Endodermal cell (in vitro differentiated cells): ENCODE measurements at regions not wholly inside any gene's neighbourhood (a gene's known extent, or its start where the extent isn't known, plus 50 kb on each side); places are given as distances from the start of the nearest gene placed in this dataset.

Source experiments
- DNase-seq: peaks from one replicate; pipeline ENCODE4 v3.0.0-alpha.2; 2017
- H3K27ac ChIP-seq: 2 replicates; pipeline ENCODE4 v1.5.1; 2013; ENCODE audit warnings: mild to moderate bottlenecking, low read depth, low read length, moderate library complexity
- H3K27me3 ChIP-seq: 2 replicates; pipeline ENCODE4 v1.6.1; 2013; ENCODE audit warnings: mild to moderate bottlenecking, low read length, moderate library complexity; ENCODE audit not compliant: insufficient read depth, control insufficient read depth, poor library complexity, severe bottlenecking
- H3K36me3 ChIP-seq: 2 replicates; pipeline ENCODE4 v1.7.0; 2013; ENCODE audit warnings: mild to moderate bottlenecking, low read length, moderate library complexity; ENCODE audit not compliant: control insufficient read depth, insufficient read depth
- H3K4me1 ChIP-seq: one replicate; pipeline ENCODE4 v1.7.0; 2013; ENCODE audit warnings: low read length; ENCODE audit not compliant: control insufficient read depth, insufficient read depth
- H3K4me3 ChIP-seq: 2 replicates; pipeline ENCODE4 v1.5.1; 2013; ENCODE audit warnings: mild to moderate bottlenecking, low read length, moderate library complexity
- H3K9ac ChIP-seq: 2 replicates; pipeline ENCODE4 v1.6.1; 2013; ENCODE audit warnings: mild to moderate bottlenecking, low read length, moderate library complexity; ENCODE audit not compliant: poor library complexity, severe bottlenecking; ENCODE audit errors: extremely low read depth
- H3K9me3 ChIP-seq: 2 replicates; pipeline ENCODE4 v1.6.1; 2013; ENCODE audit warnings: mild to moderate bottlenecking, low read length, moderate library complexity; ENCODE audit not compliant: control insufficient read depth
- H3K27ac Mint-ChIP-seq: 2 replicates; pipeline ENCODE4 v1.8.0; 2020; ENCODE audit warnings: mixed read lengths
- H3K27me3 Mint-ChIP-seq: 2 replicates; pipeline ENCODE4 v1.8.0; 2021; ENCODE audit warnings: mild to moderate bottlenecking, mixed read lengths; ENCODE audit not compliant: insufficient read depth
- H3K36me3 Mint-ChIP-seq: 2 replicates; pipeline ENCODE4 v1.8.0; 2020; ENCODE audit warnings: low read depth, mixed read lengths
- H3K4me1 Mint-ChIP-seq: 2 replicates; pipeline ENCODE4 v1.8.0; 2020; ENCODE audit warnings: mixed read lengths
- H3K4me3 Mint-ChIP-seq: 2 replicates; pipeline ENCODE4 v1.8.0; 2020; ENCODE audit warnings: mild to moderate bottlenecking, moderate library complexity, mixed read lengths
- H3K9me3 Mint-ChIP-seq: 2 replicates; pipeline ENCODE4 v1.8.0; 2020; ENCODE audit warnings: mild to moderate bottlenecking, mixed read lengths
- WGBS, 2 experiments: methylation state at CpG; one replicate each; pipeline versions ENCODE4 v1.1.5 to v1.1.7; 2013; ENCODE audit warnings: missing lambda C conversion rate in 2 of 2, mixed read lengths in 1 of 2; ENCODE audit not compliant: insufficient coverage in 1 of 2, insufficient read length in 1 of 2; 5-methylcytosine and 5-hydroxymethylcytosine counted together
- TF ChIP-seq, protein P1 (sequence below): fragments of 200-600 bp; sonication (generic); conservative IDR thresholded peaks from 2 replicates; pipeline ENCODE4 v1.5.0; 2021; ENCODE audit warnings: antibody characterized with exemption, mild to moderate bottlenecking

DNA sequence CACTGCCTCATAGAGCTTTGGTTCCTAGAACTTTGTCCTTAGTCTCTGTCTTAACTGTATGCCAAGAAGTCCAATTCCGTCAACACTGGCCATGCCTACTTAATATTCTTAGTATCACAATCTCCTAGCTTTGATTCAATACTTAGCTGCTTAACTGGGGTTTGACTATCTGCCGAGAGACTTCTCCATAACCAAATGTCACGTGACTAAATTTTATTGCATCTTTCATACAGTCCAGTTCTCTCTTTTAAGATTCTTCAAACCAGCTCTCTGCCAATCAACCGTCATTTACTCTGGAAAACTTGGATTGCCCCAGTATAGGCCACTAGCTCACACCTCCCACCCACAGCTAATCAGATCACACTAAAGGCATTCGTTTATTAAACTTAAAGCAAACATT lies 122.8 kb downstream of the ATXN7L3B start:
- Mint-ChIP-seq H3K4me1 (no peaks in the 10 kb centered on the region), H3K9me3 (no peaks in the 10 kb centered on the region), H3K36me3 (no peaks in the 10 kb centered on the region), H3K27ac (no peak overlapping the region), H3K4me3 (no peak overlapping the region), H3K27me3 (no peaks in the 10 kb centered on the region)
- Histone ChIP-seq H3K27me3 (no peaks in the 10 kb centered on the region), H3K27ac (no peak overlapping the region), H3K4me3 (no peak overlapping the region), H3K9me3 (no peaks in the 10 kb centered on the region), H3K4me1 (no peaks in the 10 kb centered on the region), H3K9ac (no peak overlapping the region), H3K36me3 (no peaks in the 10 kb centered on the region)
- TF ChIP-seq, protein P1, sequence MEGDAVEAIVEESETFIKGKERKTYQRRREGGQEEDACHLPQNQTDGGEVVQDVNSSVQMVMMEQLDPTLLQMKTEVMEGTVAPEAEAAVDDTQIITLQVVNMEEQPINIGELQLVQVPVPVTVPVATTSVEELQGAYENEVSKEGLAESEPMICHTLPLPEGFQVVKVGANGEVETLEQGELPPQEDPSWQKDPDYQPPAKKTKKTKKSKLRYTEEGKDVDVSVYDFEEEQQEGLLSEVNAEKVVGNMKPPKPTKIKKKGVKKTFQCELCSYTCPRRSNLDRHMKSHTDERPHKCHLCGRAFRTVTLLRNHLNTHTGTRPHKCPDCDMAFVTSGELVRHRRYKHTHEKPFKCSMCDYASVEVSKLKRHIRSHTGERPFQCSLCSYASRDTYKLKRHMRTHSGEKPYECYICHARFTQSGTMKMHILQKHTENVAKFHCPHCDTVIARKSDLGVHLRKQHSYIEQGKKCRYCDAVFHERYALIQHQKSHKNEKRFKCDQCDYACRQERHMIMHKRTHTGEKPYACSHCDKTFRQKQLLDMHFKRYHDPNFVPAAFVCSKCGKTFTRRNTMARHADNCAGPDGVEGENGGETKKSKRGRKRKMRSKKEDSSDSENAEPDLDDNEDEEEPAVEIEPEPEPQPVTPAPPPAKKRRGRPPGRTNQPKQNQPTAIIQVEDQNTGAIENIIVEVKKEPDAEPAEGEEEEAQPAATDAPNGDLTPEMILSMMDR: no peak
- WGBS, 2 experiments: 89 to 92% methylated on average over 3 to 4 of the region's 5 CpGs
- DNase-seq: no peak

DNA sequence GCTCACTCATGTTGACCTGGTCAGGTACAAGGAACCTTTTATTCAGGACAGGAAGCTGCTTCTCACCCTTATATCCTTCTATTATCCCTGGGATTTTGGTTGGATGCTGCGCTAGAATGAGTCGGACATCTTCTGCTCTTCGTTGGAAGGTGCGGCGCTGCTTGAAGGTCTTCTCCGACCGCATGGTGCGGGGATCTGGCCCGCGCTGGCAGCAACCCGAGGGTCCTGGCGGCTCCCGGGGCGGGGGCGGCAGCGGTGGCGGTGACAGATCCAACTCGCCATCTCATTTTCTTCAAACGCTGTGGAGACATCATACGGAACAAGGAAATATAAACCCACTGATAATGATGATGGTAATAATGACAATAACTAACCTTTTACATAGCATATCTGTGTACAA lies 126.3 kb downstream of the ATXN7L3B start:
- H3K9ac ChIP-seq: no peak overlapping the region
- H3K36me3 ChIP-seq: no peaks in the 10 kb centered on the region
- H3K4me3 ChIP-seq: no peak overlapping the region
- Mint-ChIP-seq H3K27ac (no peak overlapping the region), H3K36me3 (no peaks in the 10 kb centered on the region), H3K27me3 (no peaks in the 10 kb centered on the region), H3K9me3 (no peaks in the 10 kb centered on the region), H3K4me3 (no peak overlapping the region), H3K4me1 (no peaks in the 10 kb centered on the region)
- no peak overlapping the region for H3K27ac ChIP-seq
- TF ChIP-seq, protein P1: no peak
- WGBS, 2 experiments: 97 to 100% methylated on average over 7 to 20 of the region's 20 CpGs
- no peaks in the 10 kb centered on the region for H3K27me3 ChIP-seq
- no peaks in the 10 kb centered on the region for H3K9me3 ChIP-seq
- DNase-seq: no peak
- no peaks in the 10 kb centered on the region for H3K4me1 ChIP-seq

DNA sequence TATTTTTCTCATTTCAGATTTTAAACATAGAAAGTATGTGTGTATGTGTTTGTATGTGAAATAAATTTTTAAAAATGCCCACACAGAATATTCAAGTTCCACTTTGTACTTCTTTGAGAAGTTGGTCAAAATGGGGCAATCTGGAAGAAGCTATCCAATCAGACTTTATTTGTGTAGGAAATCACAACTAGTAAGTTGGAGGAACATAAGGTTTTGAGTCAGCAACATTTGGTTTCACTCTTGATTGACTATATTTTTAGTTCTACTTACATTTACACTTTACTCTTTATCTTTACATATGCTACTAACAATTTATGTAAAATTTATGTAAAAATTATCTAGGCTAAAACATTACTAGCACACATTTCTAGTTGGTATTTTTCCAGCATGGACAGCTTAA lies 128.1 kb downstream of the ATXN7L3B start:
- H3K27me3 Mint-ChIP-seq: peaks cover 1% of the 10 kb centered on the region
- no peaks in the 10 kb centered on the region for H3K9me3 ChIP-seq
- H3K9ac ChIP-seq: no peak overlapping the region
- H3K9me3 Mint-ChIP-seq: no peaks in the 10 kb centered on the region
- no peaks in the 10 kb centered on the region for H3K27me3 ChIP-seq
- H3K36me3 ChIP-seq: no peaks in the 10 kb centered on the region
- H3K27ac Mint-ChIP-seq: no peak overlapping the region
- TF ChIP-seq, protein P1: no peak
- H3K36me3 Mint-ChIP-seq: no peaks in the 10 kb centered on the region
- DNase-seq: no peak
- no peak overlapping the region for H3K4me3 ChIP-seq
- no peak overlapping the region for H3K27ac ChIP-seq
- no peaks in the 10 kb centered on the region for H3K4me1 Mint-ChIP-seq
- no peaks in the 10 kb centered on the region for H3K4me1 ChIP-seq
- H3K4me3 Mint-ChIP-seq: no peak overlapping the region
